ENCODE measurements at regions not wholly inside any gene's neighbourhood (a gene's known extent, or its start where the extent isn't known, plus 50 kb on each side); places are given as distances from the start of the nearest gene placed in this dataset.
A peak's percentile ranks its signal among the peaks of the same experiment; 100 is the strongest.

DNA sequence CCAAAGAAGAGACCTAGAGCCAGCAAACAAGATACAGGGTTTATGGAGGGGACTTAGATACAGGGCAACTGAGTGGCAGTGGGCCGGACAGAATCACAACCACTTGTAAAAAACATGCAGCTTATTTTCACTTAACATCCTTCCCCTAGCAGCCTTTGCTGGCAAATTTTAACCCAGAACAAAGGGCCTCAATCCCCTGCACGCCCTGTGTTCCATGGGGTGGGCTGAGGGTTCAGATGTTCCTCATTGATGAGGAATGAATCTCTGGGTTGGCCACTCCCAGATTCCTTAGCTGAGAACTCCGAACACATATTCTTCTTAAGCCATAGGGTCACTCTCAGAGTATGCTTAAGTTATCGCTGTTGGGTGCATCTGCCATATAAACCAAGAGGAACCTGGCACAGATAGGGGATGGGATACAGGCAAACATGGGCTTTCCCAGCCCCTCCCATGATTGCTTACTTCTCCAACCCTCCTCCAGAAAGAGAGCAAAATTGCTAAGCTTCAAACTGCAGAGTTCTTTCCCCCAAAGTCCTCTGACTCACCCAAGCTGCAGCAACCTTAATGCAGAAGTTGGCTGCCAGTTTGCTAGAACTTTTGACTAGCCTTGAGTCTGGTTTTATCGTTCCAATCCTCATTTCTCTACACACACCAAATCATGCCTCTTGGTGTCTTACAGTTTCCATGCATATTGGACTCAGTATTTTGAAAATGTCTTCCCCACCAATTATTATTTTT lies 146.9 kb downstream of the CD47 start:
- no peak overlapping the region for H3K4me3 ChIP-seq (ENCODE audit: low read depth, low read length)
- TF ChIP-seq, protein P1, sequence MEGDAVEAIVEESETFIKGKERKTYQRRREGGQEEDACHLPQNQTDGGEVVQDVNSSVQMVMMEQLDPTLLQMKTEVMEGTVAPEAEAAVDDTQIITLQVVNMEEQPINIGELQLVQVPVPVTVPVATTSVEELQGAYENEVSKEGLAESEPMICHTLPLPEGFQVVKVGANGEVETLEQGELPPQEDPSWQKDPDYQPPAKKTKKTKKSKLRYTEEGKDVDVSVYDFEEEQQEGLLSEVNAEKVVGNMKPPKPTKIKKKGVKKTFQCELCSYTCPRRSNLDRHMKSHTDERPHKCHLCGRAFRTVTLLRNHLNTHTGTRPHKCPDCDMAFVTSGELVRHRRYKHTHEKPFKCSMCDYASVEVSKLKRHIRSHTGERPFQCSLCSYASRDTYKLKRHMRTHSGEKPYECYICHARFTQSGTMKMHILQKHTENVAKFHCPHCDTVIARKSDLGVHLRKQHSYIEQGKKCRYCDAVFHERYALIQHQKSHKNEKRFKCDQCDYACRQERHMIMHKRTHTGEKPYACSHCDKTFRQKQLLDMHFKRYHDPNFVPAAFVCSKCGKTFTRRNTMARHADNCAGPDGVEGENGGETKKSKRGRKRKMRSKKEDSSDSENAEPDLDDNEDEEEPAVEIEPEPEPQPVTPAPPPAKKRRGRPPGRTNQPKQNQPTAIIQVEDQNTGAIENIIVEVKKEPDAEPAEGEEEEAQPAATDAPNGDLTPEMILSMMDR (conservative IDR thresholded peaks at IDR 0.05; ENCODE audit: low read depth, low read length) = no peak
- no peak for DNase-seq (ENCODE audit: low read depth)

DNA sequence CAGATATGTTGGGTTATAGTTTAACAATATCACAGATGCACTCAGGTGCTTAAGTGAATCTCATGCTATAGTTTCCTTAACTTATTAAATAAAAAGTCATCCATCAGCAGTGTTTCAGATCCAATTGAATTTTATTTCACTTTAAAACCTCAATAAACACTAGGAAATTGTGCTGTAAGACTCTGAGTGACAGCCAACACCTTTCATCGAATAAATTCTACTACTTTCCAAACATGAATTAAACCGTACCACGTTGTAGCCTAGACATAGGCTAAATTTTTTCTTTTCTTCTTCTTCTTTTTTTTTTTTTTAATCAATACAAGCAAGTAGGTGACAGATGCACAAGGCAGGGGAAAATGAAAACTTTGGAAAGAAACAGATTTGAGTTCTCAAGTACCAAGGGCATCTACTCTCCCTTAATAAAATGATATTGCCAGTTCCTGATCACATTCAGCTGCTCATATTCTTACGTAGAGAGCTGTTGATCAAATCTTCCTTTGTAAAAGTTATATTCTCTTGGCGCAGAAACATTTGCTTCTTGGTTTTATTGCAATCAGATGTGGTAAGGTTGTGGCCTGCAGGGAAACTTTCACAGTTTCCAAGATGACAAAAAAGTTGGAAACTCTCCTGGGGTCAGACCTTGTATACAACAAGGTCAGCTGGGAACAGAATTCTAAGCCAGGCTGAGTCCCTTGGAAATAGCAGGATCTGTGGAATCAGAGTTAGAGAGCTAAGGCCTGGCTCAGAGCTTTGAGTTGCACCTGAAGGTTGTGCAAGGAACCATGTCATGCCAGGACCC lies 147.7 kb downstream of the CD47 start:
- TF ChIP-seq, protein P1 (conservative IDR thresholded peaks at IDR 0.05; ENCODE audit: low read depth, low read length) = no peak
- DNase-seq (ENCODE audit: low read depth) = no peak
- H3K4me3 ChIP-seq (ENCODE audit: low read depth, low read length) = no peak overlapping the region

DNA sequence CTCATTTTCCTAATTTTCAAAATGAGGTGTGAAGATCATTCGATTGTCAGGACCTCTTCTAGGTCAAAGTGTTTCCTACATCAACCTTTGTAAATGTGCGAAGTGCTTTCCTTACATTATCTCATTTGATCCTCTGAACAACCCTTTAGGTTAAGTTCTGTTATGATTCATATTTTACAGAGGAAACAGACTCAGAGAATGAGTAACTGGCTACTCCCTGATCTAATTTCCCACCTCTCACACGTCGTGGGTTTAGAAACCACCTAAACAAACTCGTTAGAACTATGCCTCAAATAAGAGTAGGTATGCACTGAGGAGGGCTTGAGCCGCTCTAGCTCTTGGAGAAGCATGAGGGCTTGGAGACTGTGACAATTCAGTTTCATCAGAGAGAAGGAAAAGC lies 148.6 kb downstream of the CD47 start:
- H3K4me3 ChIP-seq (ENCODE audit: low read depth, low read length) = no peak overlapping the region
- TF ChIP-seq, protein P1 (conservative IDR thresholded peaks at IDR 0.05; ENCODE audit: low read depth, low read length) = no peak
- DNase-seq (ENCODE audit: low read depth) = no peak

DNA sequence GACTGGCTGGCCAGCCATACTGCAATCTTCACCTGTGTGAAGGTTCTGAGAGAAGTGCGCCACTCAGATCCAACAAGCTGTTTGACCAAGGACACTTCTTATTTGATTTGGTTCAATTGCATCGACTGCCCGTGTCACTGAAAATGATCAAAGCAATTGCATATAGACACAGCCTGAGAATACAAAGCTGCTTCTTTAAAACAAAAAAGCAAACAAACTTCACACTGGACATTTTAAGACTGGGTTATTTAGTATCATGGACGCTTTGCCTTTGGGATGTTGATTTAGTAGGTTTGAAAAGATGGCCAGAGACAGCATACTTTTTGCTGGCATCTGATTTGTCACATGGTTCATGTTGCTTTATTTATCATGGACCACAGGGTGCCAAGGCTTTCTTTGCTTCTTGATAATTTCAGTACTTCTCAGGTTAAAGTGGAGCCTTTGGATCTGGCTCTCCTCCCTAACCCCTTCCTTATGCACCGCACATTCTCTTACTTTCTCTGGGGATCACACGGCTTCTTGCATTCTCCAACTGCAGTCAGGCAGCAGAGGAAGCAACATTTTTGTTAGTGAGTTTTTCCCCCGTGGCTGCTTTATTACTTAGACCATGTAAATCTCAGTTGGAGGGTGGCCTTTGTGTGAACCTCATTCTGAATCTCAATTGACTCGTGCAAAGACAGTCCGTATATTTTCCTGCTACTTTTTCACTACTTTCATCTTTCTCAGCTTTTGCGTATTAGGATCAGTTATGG lies 151.0 kb downstream of the CD47 start:
- TF ChIP-seq, protein P1 (conservative IDR thresholded peaks at IDR 0.05; ENCODE audit: low read depth, low read length) = no peak

DNA sequence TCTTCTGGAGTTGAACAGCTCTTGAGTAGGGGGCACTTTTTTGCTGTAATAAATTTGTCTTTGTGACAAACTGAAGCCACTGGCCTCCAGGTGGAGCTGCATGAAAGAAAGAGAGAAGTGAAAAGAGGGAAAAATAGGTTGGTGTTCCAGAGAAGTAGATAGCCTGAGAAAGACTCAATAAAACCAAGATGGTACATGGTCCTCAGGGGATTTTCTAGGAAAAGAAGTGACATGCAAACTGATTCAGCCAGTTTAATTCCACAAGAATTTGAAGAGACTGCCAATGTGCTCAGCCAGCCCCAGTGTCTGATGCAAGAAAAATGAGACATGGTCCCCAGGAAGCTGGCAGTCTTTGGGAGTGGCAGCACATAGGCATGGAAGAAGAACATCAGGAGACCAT lies 152.7 kb downstream of the CD47 start:
- peak; percentile 68 for DNase-seq (ENCODE audit: low read depth)
- no peak overlapping the region for H3K4me3 ChIP-seq (ENCODE audit: low read depth, low read length)
- TF ChIP-seq, protein P1 (conservative IDR thresholded peaks at IDR 0.05; ENCODE audit: low read depth, low read length) = peak; percentile 71

More for the DNA sequence above, 151.0 kb downstream of the CD47 start:
- DNase-seq (ENCODE audit: low read depth) = peak; percentile 28
- H3K4me3 ChIP-seq (ENCODE audit: low read depth, low read length) = no peak overlapping the region

DNA sequence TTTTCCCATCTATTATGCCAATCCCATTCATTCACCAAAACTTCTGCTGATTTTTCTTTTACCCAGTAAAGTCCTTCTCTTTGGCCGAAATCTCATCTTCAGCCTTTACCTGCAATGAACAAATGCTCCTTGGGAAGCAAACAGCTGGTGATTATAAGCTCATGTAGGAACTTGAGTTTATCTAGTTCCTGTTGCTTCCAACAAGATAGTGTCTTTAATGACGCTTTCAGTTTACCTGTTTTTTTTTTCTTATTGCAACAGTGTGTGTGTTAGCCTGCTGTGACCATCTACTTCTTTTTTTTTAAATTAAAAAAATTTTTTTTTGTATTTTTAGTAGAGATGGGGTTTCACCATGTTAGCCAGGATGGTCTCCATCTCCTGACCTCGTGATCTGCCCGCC lies 156.0 kb downstream of the CD47 start:
- no peak overlapping the region for H3K4me3 ChIP-seq (ENCODE audit: low read depth, low read length)
- TF ChIP-seq, protein P1 (conservative IDR thresholded peaks at IDR 0.05; ENCODE audit: low read depth, low read length) = no peak
- DNase-seq (ENCODE audit: low read depth) = no peak
